ENCODE measurements at regions not wholly inside any gene's neighbourhood (a gene's known extent, or its start where the extent isn't known, plus 50 kb on each side); places are given as distances from the start of the nearest gene placed in this dataset.

DNA sequence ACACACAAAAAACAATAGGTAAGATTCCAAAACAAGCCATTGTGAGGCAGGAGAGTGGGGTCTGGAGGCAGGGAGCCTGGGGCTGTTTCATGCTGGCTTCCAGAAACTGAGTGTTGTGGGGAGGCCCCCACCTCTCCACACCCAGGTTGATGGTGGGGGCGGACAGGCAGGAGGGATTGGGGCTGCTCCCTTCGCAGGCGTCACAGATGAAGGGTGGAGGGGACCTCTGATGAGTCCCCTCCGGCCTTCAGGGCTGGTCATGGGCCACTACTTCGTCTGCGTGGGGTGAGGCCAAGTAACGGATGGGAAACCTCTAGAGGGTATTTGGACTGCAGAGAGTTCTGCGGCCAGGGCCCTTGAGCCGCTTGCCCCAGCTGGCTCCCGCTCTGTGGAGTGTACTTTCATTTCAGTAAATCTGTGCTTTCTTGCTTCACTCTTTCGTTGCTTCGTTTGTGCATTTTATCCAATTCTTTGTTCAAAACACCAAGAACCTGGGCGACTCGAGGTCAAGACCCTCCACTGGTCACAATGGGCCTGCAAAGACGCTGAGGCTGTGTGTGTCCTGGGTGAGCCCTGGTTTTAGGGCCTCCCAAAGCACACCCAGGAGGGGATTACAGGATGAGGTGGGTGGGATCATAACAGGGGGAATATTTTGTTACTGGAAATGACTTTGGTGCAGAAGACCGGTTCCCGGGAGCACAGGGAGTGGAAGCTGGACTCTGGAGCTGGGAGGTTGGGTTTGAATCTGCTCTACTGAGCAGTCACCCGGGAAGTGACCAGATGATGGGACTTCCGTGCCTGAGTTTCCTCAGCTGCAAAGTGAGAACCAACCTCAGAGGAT lies 83.7 kb upstream of the ADRA2C start:
- H3K27ac ChIP-seq (ENCODE audit: low read length), result no peak overlapping the region
- H3K4me3 ChIP-seq (ENCODE audit: low read length), result no peak overlapping the region
- no peak overlapping the region for H3K4me2 ChIP-seq (ENCODE audit: low read length)
- no peaks in the 10 kb centered on the region for H3K9me3 ChIP-seq (ENCODE audit: low read length)
- TF ChIP-seq, protein P1, sequence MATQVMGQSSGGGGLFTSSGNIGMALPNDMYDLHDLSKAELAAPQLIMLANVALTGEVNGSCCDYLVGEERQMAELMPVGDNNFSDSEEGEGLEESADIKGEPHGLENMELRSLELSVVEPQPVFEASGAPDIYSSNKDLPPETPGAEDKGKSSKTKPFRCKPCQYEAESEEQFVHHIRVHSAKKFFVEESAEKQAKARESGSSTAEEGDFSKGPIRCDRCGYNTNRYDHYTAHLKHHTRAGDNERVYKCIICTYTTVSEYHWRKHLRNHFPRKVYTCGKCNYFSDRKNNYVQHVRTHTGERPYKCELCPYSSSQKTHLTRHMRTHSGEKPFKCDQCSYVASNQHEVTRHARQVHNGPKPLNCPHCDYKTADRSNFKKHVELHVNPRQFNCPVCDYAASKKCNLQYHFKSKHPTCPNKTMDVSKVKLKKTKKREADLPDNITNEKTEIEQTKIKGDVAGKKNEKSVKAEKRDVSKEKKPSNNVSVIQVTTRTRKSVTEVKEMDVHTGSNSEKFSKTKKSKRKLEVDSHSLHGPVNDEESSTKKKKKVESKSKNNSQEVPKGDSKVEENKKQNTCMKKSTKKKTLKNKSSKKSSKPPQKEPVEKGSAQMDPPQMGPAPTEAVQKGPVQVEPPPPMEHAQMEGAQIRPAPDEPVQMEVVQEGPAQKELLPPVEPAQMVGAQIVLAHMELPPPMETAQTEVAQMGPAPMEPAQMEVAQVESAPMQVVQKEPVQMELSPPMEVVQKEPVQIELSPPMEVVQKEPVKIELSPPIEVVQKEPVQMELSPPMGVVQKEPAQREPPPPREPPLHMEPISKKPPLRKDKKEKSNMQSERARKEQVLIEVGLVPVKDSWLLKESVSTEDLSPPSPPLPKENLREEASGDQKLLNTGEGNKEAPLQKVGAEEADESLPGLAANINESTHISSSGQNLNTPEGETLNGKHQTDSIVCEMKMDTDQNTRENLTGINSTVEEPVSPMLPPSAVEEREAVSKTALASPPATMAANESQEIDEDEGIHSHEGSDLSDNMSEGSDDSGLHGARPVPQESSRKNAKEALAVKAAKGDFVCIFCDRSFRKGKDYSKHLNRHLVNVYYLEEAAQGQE (IDR thresholded peaks at IDR 0.05; ENCODE audit: borderline replicate concordance), result no peak
- TF ChIP-seq POLR2AphosphoS5 (IDR thresholded peaks at IDR 0.05) (no peak), EP300 (conservative IDR thresholded peaks at IDR 0.05; ENCODE audit: poor library complexity, severe bottlenecking) (no peak), TAF1 (IDR thresholded peaks at IDR 0.05; ENCODE audit: low read depth) (no peak), RAD21 (conservative IDR thresholded peaks at IDR 0.05) (no peak), MXI1 (conservative IDR thresholded peaks at IDR 0.05; ENCODE audit: poor library complexity, severe bottlenecking) (no peak)
- H3K79me2 ChIP-seq (replicated peaks; ENCODE audit: insufficient read depth, low read length), result no peaks in the 10 kb centered on the region
- no peaks in the 10 kb centered on the region for H3F3A ChIP-seq (ENCODE audit: insufficient read depth, low read length, poor library complexity, severe bottlenecking)
- H3K9me2 ChIP-seq (ENCODE audit: insufficient read depth, low read length), result no peaks in the 10 kb centered on the region
- H3K27me3 ChIP-seq (ENCODE audit: insufficient read depth, low read depth, low read length), result no peaks in the 10 kb centered on the region
- no peaks in the 10 kb centered on the region for H4K20me1 ChIP-seq (ENCODE audit: insufficient read depth)
- no peak overlapping the region for H3K9ac ChIP-seq (ENCODE audit: low read length)
- H3K36me3 ChIP-seq (ENCODE audit: insufficient read depth, low read length), result no peaks in the 10 kb centered on the region
- H2AFZ ChIP-seq (ENCODE audit: low read depth, low read length), result no peak overlapping the region

DNA sequence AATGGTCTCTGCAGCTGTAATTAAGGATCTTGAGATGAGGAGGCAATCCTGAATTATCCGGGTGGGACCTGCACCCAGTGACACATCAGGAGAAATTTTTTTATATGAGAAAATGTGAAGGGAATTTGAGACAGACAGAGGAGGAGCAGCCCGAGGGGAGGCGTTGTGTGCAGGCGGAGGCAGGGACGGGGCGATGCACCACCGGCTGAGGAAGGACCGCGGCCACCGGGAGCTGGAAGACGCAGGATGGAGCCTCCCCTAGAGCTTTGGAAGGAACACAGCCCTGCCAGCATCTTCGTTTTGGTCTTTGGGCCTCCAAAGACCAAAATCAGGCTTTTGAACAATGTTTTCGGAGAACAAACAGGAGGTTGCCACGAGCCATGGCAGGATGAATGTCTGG lies 85.0 kb upstream of the ADRA2C start:
- Histone ChIP-seq H4K20me1 (ENCODE audit: insufficient read depth) (no peaks in the 10 kb centered on the region), H3K4me3 (ENCODE audit: low read length) (no peak overlapping the region), H3K9me3 (ENCODE audit: low read length) (no peaks in the 10 kb centered on the region), H3F3A (ENCODE audit: insufficient read depth, low read length, poor library complexity, severe bottlenecking) (no peaks in the 10 kb centered on the region), H3K27me3 (ENCODE audit: insufficient read depth, low read depth, low read length) (no peaks in the 10 kb centered on the region), H3K4me2 (ENCODE audit: low read length) (no peak overlapping the region), H3K79me2 (replicated peaks; ENCODE audit: insufficient read depth, low read length) (no peaks in the 10 kb centered on the region), H2AFZ (ENCODE audit: low read depth, low read length) (no peak overlapping the region), H3K36me3 (ENCODE audit: insufficient read depth, low read length) (no peaks in the 10 kb centered on the region), H3K27ac (ENCODE audit: low read length) (no peak overlapping the region), H3K9me2 (ENCODE audit: insufficient read depth, low read length) (no peaks in the 10 kb centered on the region), H3K9ac (ENCODE audit: low read length) (no peak overlapping the region)
- TF ChIP-seq TAF1 (IDR thresholded peaks at IDR 0.05; ENCODE audit: low read depth), result no peak
- no peak for TF ChIP-seq RAD21 (conservative IDR thresholded peaks at IDR 0.05)
- no peak for TF ChIP-seq SMC3 (conservative IDR thresholded peaks at IDR 0.05; ENCODE audit: poor library complexity)
- TF ChIP-seq EZH2 (IDR thresholded peaks at IDR 0.05; ENCODE audit: borderline replicate concordance, insufficient read depth, low read length, poor library complexity, severe bottlenecking), result no peak
- TF ChIP-seq EP300 (conservative IDR thresholded peaks at IDR 0.05; ENCODE audit: poor library complexity, severe bottlenecking), result no peak
- TF ChIP-seq, protein P1 (IDR thresholded peaks at IDR 0.05; ENCODE audit: borderline replicate concordance), result no peak

All from neural cell (in vitro differentiated cells).